ENCODE measurements at regions not wholly inside any gene's neighbourhood (a gene's known extent, or its start where the extent isn't known, plus 50 kb on each side); places are given as distances from the start of the nearest gene placed in this dataset.
"Not testable (repeated sequence)": the region's sequence is repeated elsewhere in the genome, so short reads cannot be mapped to it uniquely, and the experiment has no call there.

DNA sequence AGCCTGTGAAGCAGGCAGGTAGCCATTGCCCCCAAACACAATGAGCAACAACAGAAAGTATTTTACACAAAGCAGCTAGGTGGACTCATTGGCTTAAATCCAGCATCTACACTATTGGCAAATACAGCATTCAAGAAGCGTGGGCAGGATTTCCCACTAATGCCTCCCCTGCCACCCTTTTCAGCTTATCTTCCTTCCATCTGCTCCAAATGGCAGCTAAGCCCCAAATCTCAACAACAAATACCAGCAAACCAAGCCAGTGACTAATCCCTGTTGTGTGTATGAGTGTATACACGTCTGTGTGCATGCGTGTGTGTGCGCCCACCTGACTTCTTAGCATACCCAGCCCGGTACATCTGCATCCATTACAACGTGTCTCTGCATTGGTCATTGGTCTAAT lies 151.2 kb upstream of the WWC1 start:
- TF ChIP-seq ZNF565 (CRISPR knock-in tag; conservative IDR thresholded peaks at IDR 0.05; ENCODE audit: low read depth) = no peak
- no peak for TF ChIP-seq ZC3H10 (CRISPR knock-in tag; IDR thresholded peaks at IDR 0.05)
- TF ChIP-seq ZNF8 (CRISPR knock-in tag; IDR thresholded peaks at IDR 0.05) = no peak
- TF ChIP-seq, protein P1, sequence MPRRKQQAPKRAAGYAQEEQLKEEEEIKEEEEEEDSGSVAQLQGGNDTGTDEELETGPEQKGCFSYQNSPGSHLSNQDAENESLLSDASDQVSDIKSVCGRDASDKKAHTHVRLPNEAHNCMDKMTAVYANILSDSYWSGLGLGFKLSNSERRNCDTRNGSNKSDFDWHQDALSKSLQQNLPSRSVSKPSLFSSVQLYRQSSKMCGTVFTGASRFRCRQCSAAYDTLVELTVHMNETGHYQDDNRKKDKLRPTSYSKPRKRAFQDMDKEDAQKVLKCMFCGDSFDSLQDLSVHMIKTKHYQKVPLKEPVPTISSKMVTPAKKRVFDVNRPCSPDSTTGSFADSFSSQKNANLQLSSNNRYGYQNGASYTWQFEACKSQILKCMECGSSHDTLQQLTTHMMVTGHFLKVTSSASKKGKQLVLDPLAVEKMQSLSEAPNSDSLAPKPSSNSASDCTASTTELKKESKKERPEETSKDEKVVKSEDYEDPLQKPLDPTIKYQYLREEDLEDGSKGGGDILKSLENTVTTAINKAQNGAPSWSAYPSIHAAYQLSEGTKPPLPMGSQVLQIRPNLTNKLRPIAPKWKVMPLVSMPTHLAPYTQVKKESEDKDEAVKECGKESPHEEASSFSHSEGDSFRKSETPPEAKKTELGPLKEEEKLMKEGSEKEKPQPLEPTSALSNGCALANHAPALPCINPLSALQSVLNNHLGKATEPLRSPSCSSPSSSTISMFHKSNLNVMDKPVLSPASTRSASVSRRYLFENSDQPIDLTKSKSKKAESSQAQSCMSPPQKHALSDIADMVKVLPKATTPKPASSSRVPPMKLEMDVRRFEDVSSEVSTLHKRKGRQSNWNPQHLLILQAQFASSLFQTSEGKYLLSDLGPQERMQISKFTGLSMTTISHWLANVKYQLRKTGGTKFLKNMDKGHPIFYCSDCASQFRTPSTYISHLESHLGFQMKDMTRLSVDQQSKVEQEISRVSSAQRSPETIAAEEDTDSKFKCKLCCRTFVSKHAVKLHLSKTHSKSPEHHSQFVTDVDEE (CRISPR knock-in tag; IDR thresholded peaks at IDR 0.05) = no peak
- no peak for TF ChIP-seq POU6F1 (CRISPR knock-in tag; IDR thresholded peaks at IDR 0.05; ENCODE audit: borderline replicate concordance, low read depth)
- TF ChIP-seq PPARA (CRISPR knock-in tag; IDR thresholded peaks at IDR 0.05; ENCODE audit: borderline replicate concordance) = no peak
- TF ChIP-seq, protein P2, sequence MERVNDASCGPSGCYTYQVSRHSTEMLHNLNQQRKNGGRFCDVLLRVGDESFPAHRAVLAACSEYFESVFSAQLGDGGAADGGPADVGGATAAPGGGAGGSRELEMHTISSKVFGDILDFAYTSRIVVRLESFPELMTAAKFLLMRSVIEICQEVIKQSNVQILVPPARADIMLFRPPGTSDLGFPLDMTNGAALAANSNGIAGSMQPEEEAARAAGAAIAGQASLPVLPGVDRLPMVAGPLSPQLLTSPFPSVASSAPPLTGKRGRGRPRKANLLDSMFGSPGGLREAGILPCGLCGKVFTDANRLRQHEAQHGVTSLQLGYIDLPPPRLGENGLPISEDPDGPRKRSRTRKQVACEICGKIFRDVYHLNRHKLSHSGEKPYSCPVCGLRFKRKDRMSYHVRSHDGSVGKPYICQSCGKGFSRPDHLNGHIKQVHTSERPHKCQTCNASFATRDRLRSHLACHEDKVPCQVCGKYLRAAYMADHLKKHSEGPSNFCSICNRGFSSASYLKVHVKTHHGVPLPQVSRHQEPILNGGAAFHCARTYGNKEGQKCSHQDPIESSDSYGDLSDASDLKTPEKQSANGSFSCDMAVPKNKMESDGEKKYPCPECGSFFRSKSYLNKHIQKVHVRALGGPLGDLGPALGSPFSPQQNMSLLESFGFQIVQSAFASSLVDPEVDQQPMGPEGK (CRISPR knock-in tag; IDR thresholded peaks at IDR 0.05; ENCODE audit: borderline replicate concordance) = no peak
- no peak for TF ChIP-seq ZNF70 (CRISPR knock-in tag; IDR thresholded peaks at IDR 0.05)
- no peak for TF ChIP-seq CREB5 (CRISPR knock-in tag; IDR thresholded peaks at IDR 0.05; ENCODE audit: low read depth)
- TF ChIP-seq SNAI2 (CRISPR knock-in tag; IDR thresholded peaks at IDR 0.05) = no peak
- no peak for TF ChIP-seq TOX (CRISPR knock-in tag; IDR thresholded peaks at IDR 0.05; ENCODE audit: borderline replicate concordance)
- no peak for TF ChIP-seq CSDC2 (CRISPR knock-in tag; IDR thresholded peaks at IDR 0.05)
- no peak for TF ChIP-seq GLIS3 (CRISPR knock-in tag; IDR thresholded peaks at IDR 0.05)
- no peak for TF ChIP-seq ZFP30 (CRISPR knock-in tag; IDR thresholded peaks at IDR 0.05)
- no peak for TF ChIP-seq TCF4 (CRISPR knock-in tag; IDR thresholded peaks at IDR 0.05; ENCODE audit: borderline replicate concordance)
- no peak for ATAC-seq

GRCh38 chr5:168142402-168142801 lies 149.0 kb upstream of the WWC1 start:
- no peak for ATAC-seq
- no peak for TF ChIP-seq ISL1 (CRISPR knock-in tag; IDR thresholded peaks at IDR 0.05)
- no peak for TF ChIP-seq ZNF565 (CRISPR knock-in tag; conservative IDR thresholded peaks at IDR 0.05; ENCODE audit: low read depth)
- TF ChIP-seq ZNF8 (CRISPR knock-in tag; IDR thresholded peaks at IDR 0.05) = no peak
- no peak for TF ChIP-seq TOX (CRISPR knock-in tag; IDR thresholded peaks at IDR 0.05; ENCODE audit: borderline replicate concordance)
- no peak for TF ChIP-seq GLIS3 (CRISPR knock-in tag; IDR thresholded peaks at IDR 0.05)
- TF ChIP-seq ESRRG (CRISPR knock-in tag; IDR thresholded peaks at IDR 0.05) = no peak
- no peak for TF ChIP-seq CSDC2 (CRISPR knock-in tag; IDR thresholded peaks at IDR 0.05)
- TF ChIP-seq, protein P3, sequence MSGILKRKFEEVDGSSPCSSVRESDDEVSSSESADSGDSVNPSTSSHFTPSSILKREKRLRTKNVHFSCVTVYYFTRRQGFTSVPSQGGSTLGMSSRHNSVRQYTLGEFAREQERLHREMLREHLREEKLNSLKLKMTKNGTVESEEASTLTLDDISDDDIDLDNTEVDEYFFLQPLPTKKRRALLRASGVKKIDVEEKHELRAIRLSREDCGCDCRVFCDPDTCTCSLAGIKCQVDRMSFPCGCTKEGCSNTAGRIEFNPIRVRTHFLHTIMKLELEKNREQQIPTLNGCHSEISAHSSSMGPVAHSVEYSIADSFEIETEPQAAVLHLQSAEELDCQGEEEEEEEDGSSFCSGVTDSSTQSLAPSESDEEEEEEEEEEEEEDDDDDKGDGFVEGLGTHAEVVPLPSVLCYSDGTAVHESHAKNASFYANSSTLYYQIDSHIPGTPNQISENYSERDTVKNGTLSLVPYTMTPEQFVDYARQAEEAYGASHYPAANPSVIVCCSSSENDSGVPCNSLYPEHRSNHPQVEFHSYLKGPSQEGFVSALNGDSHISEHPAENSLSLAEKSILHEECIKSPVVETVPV (CRISPR knock-in tag; IDR thresholded peaks at IDR 0.05) = no peak
- TF ChIP-seq ZC3H10 (CRISPR knock-in tag; IDR thresholded peaks at IDR 0.05) = no peak
- no peak for TF ChIP-seq SNAI2 (CRISPR knock-in tag; IDR thresholded peaks at IDR 0.05)

DNA sequence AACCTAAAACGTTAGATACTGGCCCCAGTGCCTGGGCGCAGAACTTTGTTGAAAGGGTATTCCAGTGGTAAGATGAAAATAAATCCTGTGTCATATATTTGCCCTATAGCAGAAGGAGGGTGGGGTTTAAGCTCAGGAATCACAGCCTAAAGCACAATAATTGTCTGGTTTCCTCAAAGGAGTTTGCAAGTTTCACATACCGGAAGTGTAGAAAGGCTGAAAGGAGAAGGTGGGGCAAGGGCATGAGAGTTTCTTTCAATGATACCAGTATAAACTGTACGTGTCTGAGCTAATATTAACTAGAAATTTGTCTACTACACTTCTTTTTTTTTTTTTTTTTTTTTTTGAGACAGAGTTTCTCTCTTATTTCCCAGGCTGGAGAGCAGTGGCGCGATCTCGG lies 147.9 kb upstream of the WWC1 start:
- ATAC-seq = not testable (repeated sequence)

DNA sequence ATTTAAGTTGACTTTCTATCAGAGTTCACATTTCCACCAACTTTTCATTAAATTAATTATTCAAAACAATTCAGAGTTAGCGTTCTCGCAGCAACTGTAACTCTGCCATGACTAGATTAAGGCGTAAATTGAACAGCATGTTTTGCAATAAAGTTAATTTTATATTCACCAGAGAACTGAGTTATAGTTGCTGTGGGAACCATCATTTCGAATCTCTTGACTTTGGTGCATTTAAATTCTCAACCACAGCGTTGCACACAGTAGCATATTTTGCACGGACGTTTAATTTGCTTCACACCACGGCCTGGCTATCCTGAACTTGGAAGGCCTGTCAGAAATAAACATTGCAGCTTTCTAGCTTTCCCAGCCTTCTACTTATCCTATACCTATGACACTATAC lies 144.3 kb upstream of the WWC1 start:
- ATAC-seq = no peak
- TF ChIP-seq BACH2 (CRISPR knock-in tag; IDR thresholded peaks at IDR 0.05; ENCODE audit: borderline replicate concordance) = no peak
- no peak for TF ChIP-seq CSDC2 (CRISPR knock-in tag; IDR thresholded peaks at IDR 0.05)
- TF ChIP-seq, protein P1 (CRISPR knock-in tag; IDR thresholded peaks at IDR 0.05) = no peak
- TF ChIP-seq SNAI2 (CRISPR knock-in tag; IDR thresholded peaks at IDR 0.05) = no peak
- no peak for TF ChIP-seq PPARA (CRISPR knock-in tag; IDR thresholded peaks at IDR 0.05; ENCODE audit: borderline replicate concordance)
- TF ChIP-seq GLIS3 (CRISPR knock-in tag; IDR thresholded peaks at IDR 0.05) = no peak
- no peak for TF ChIP-seq ESRRG (CRISPR knock-in tag; IDR thresholded peaks at IDR 0.05)
- TF ChIP-seq RARB (CRISPR knock-in tag; IDR thresholded peaks at IDR 0.05) = no peak
- no peak for TF ChIP-seq ZFP30 (CRISPR knock-in tag; IDR thresholded peaks at IDR 0.05)
- no peak for TF ChIP-seq ZFP3 (CRISPR knock-in tag; IDR thresholded peaks at IDR 0.05)
- TF ChIP-seq ZNF70 (CRISPR knock-in tag; IDR thresholded peaks at IDR 0.05) = no peak
- no peak for TF ChIP-seq POU6F1 (CRISPR knock-in tag; IDR thresholded peaks at IDR 0.05; ENCODE audit: borderline replicate concordance, low read depth)

Data from SK-N-SH treated with all-trans-retinoic acid at 6 μM for 48 hours (cell line).